Kidney (tissue), 13 donors: ENCODE measurements at regions not wholly inside any gene's neighbourhood (a gene's known extent, or its start where the extent isn't known, plus 50 kb on each side); places are given as distances from the start of the nearest gene placed in this dataset.

ENCODE experiments used
- DNase-seq, 5 donors: peaks; one replicate each; pipeline ENCODE4 v3.0.0-alpha.2; 2013 to 2020
- FAIRE-seq: peaks from 2 replicates; lab custom pipeline; 2012; peaks lifted over from hg19 to GRCh38; lab: Jason Lieb, UNC
- H3K27ac ChIP-seq, 2 donors: one replicate each; pipeline ENCODE4 v1.7.0; 2013; ENCODE audit warnings: low read depth in 2 of 2, low read length in 2 of 2, inconsistent platforms in 1 of 2
- H3K27me3 ChIP-seq: one replicate; pipeline ENCODE4 v1.7.1; 2013; ENCODE audit warnings: low read length, inconsistent platforms; ENCODE audit not compliant: control insufficient read depth, insufficient read depth
- H3K36me3 ChIP-seq, 3 donors: one replicate each; pipeline versions ENCODE4 v1.7.0 to v1.7.1; 2013; ENCODE audit warnings: low read length in 3 of 3, control low read depth in 1 of 3, inconsistent platforms in 1 of 3; ENCODE audit not compliant: insufficient read depth in 3 of 3, control insufficient read depth in 2 of 3
- H3K4me1 ChIP-seq, 3 donors: one replicate each; pipeline versions ENCODE4 v1.7.0 to v1.7.1; 2013; ENCODE audit warnings: low read length in 3 of 3, inconsistent platforms in 1 of 3, low read depth in 1 of 3; ENCODE audit not compliant: control insufficient read depth in 2 of 3, insufficient read depth in 2 of 3
- H3K4me3 ChIP-seq, 3 donors: one replicate each; pipeline versions ENCODE4 v1.7.0 to v1.8.1; 2013; ENCODE audit warnings: low read length in 3 of 3, control low read depth in 1 of 3, inconsistent platforms in 1 of 3
- H3K9ac ChIP-seq, 3 donors: one replicate each; pipeline versions ENCODE4 v1.7.0 to v1.7.1; 2013; ENCODE audit warnings: low read length in 3 of 3, control low read depth in 1 of 3, inconsistent platforms in 1 of 3
- H3K9me3 ChIP-seq, 3 donors: one replicate each; pipeline versions ENCODE4 v1.7.0 to v1.7.1; 2013; ENCODE audit warnings: low read length in 3 of 3, control low read depth in 1 of 3, inconsistent platforms in 1 of 3; ENCODE audit not compliant: control insufficient read depth in 2 of 3, insufficient read depth in 1 of 3
- CTCF ChIP-seq: IDR thresholded peaks from 3 replicates; pipeline ENCODE4 v1.5.1; 2012; ENCODE audit warnings: mild to moderate bottlenecking, moderate library complexity, borderline replicate concordance; ENCODE audit not compliant: insufficient read depth; ENCODE audit errors: extremely low read depth
- intact Hi-C: fragments of 100-400 bp; cut with DNase I; formaldehyde crosslinking; loops from one replicate; pipeline ENCODE4 v1.11.1; 2022
- donor health status: control.
- donor health status: control.
- donor health status: control.
- donor health status: control.
- donor health status: control.
- donor health status: DM: yes; HTN: yes; CAD: no.
- donor health status: Normal renal cell carcinoma (clear cell type).

- no peaks in the 10 kb centered on the region for H3K4me1 ChIP-seq
- H3K4me3 ChIP-seq, result no peak overlapping the region
- no peak overlapping the region for H3K9ac ChIP-seq
- H3K36me3 ChIP-seq, result no peaks in the 10 kb centered on the region
- no peaks in the 10 kb centered on the region for H3K9me3 ChIP-seq
- no peaks in the 10 kb centered on the region for H3K27me3 ChIP-seq
- TF ChIP-seq CTCF, result no peak
- FAIRE-seq, result no peak
- intact Hi-C loops, result no loop called here
- peak in 1 of 5 donors; percentile 6 for DNase-seq
- no peak overlapping the region for H3K27ac ChIP-seq
These were observed 175.6 kb upstream of the PPP1R26 start for GRCh38 chr9:135303865-135304499.

- Histone ChIP-seq H3K4me1 (no peaks in the 10 kb centered on the region), H3K27me3 (no peaks in the 10 kb centered on the region), H3K27ac (no peak overlapping the region), H3K4me3 (no peak overlapping the region), H3K36me3 (no peaks in the 10 kb centered on the region), H3K9me3 (no peaks in the 10 kb centered on the region), H3K9ac (no peak overlapping the region)
- no peak for TF ChIP-seq CTCF
- DNase-seq, result peak in 1 of 5 donors; percentile 0
- intact Hi-C loops, result no loop called here
- FAIRE-seq, result no peak
These were observed 174.7 kb upstream of the PPP1R26 start for GRCh38 chr9:135304886-135305285.

GRCh38 chr9:135305546-135306180 lies 173.9 kb upstream of the PPP1R26 start:
- Histone ChIP-seq H3K4me3 (no peak overlapping the region), H3K4me1 (no peaks in the 10 kb centered on the region), H3K9me3 (no peaks in the 10 kb centered on the region), H3K9ac (no peak overlapping the region), H3K27me3 (no peaks in the 10 kb centered on the region), H3K36me3 (no peaks in the 10 kb centered on the region), H3K27ac (no peak overlapping the region)
- intact Hi-C loops, result no loop called here
- DNase-seq (peak in 1 of 5 donors; percentile 1), FAIRE-seq (no peak)
- no peak for TF ChIP-seq CTCF
